Aorta (tissue), 5 donors: ENCODE measurements at regions not wholly inside any gene's neighbourhood (a gene's known extent, or its start where the extent isn't known, plus 50 kb on each side); places are given as distances from the start of the nearest gene placed in this dataset.
"Not testable (repeated sequence)": the region's sequence is repeated elsewhere in the genome, so short reads cannot be mapped to it uniquely, and the experiment has no call there.

ENCODE experiments used
- ATAC-seq: fragments of 200-7000 bp; cut with Tn5 transposase; one replicate; pipeline ENCODE4 v1.9.1; 2022; ENCODE audit warnings: moderate library complexity; ENCODE audit not compliant: low FRiP score
- DNase-seq, 2 donors: peaks; one replicate each; pipeline ENCODE4 v3.0.0-alpha.2; 2020
- H3K27ac ChIP-seq, 2 donors: one replicate each; pipeline ENCODE4 v1.5.1; 2013; ENCODE audit warnings: low read length in 2 of 2, mild to moderate bottlenecking in 2 of 2, moderate library complexity in 2 of 2, control low read depth in 1 of 2, inconsistent platforms in 1 of 2, low read depth in 1 of 2
- H3K27me3 ChIP-seq, 2 donors: one replicate each; pipeline ENCODE4 v1.6.1; 2013; ENCODE audit warnings: control low read depth in 1 of 2, low read length in 1 of 2, mild to moderate bottlenecking in 1 of 2, moderate library complexity in 1 of 2; ENCODE audit not compliant: insufficient read depth in 2 of 2, control insufficient read depth in 1 of 2
- H3K36me3 ChIP-seq, 2 donors: one replicate each; pipeline ENCODE4 v1.6.1; 2013; ENCODE audit warnings: control low read depth in 1 of 2, low read length in 1 of 2, mild to moderate bottlenecking in 1 of 2; ENCODE audit not compliant: insufficient read depth in 2 of 2, control insufficient read depth in 1 of 2
- H3K4me1 ChIP-seq, 2 donors: one replicate each; pipeline ENCODE4 v1.6.1; 2013; ENCODE audit warnings: low read length in 2 of 2, control low read depth in 1 of 2, mild to moderate bottlenecking in 1 of 2, moderate library complexity in 1 of 2; ENCODE audit not compliant: insufficient read depth in 2 of 2, control insufficient read depth in 1 of 2
- H3K4me3 ChIP-seq, 2 donors: one replicate each; pipeline ENCODE4 v1.5.1; 2013; ENCODE audit warnings: low read length in 2 of 2, control low read depth in 1 of 2, mild to moderate bottlenecking in 1 of 2
- H3K9me3 ChIP-seq: one replicate; pipeline ENCODE4 v1.6.1; 2013; ENCODE audit warnings: mild to moderate bottlenecking, low read length; ENCODE audit not compliant: control insufficient read depth
- WGBS, 2 donors: extraction: QIAGEN DNeasy Blood & Tissue Kit; methylation state at CpG; one replicate each; pipeline ENCODE4 v1.1.7; 2013; 5-methylcytosine and 5-hydroxymethylcytosine counted together
- intact Hi-C, 2 donors: fragments of 100-400 bp; cut with DNase I; formaldehyde crosslinking; loops; one replicate each; pipeline versions ENCODE4 v1.14.2 to v1.15.0; 2022
- donor health status: healthy with polysubstance abuse.
- donor health status: Bipolar disorder and iron deficiency.
- donor health status: DM: no; HTN: no; CAD: no.
- donor health status: DM: no; HTN: no; CAD: no.
- donor health status: DM: yes; HTN: yes; CAD: no.

DNA sequence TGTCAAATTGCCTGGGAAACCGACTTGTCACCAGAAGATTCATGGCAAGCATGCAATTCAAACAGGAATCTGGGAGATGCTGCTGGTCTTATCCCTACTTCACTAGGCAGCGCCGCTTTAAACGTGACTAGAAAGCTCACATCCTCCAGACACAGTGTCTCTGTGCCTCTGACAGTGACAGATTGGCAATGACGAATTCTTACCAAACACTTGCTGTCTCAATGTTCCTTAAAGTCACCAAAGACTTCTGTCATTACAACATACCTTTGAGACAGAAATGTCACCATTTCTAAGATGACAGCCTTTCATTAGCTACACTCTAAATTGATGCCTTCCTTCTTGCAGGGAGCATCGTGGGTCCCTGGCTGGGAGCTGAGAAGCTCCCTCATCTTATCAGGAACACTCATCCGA lies 197.8 kb downstream of the CWF19L2 start:
- 60 to 61% methylated on average over 7 of the region's 7 CpGs for WGBS, 2 donors
- Histone ChIP-seq H3K27me3 (no peaks in the 10 kb centered on the region), H3K4me3 (no peak overlapping the region), H3K27ac (no peak overlapping the region), H3K9me3 (no peaks in the 10 kb centered on the region), H3K36me3 (no peaks in the 10 kb centered on the region), H3K4me1 (no peaks in the 10 kb centered on the region)
- no peak for DNase-seq
- ATAC-seq = no peak
- intact Hi-C loops = no loop called here

DNA sequence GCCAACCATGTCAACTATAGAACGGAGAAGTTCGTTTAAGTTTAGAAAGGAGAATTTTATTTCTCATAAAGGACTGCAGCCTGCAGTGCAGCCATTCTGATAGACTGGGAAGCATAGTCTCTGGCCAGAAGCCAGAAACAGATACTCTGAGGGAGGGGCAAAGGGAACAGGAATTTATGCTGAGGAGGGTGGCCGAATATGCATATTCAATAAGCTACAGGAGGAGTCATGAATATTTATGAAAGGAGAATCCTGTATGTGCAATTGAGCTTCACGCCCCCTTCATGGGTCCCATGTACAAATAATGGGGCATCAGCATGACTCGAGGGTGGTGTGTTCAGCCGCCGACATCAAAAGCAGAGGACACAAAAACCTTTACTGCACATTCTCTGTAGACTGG lies 199.9 kb downstream of the CWF19L2 start:
- no peaks in the 10 kb centered on the region for H3K36me3 ChIP-seq
- no peak overlapping the region for H3K27ac ChIP-seq
- ATAC-seq (no peak), DNase-seq (no peak)
- H3K9me3 ChIP-seq = no peaks in the 10 kb centered on the region
- no peaks in the 10 kb centered on the region for H3K27me3 ChIP-seq
- intact Hi-C loops = no loop called here
- H3K4me3 ChIP-seq = no peak overlapping the region
- WGBS, 2 donors = 93 to 94% methylated on average over 7 of the region's 7 CpGs
- no peaks in the 10 kb centered on the region for H3K4me1 ChIP-seq

- intact Hi-C loops, H3K27ac ChIP-seq, H3K4me3 ChIP-seq, ATAC-seq, H3K9me3 ChIP-seq, H3K4me1 ChIP-seq, H3K36me3 ChIP-seq, H3K27me3 ChIP-seq, DNase-seq: not testable (repeated sequence)
- 92 to 94% methylated on average over 8 of the region's 8 CpGs for WGBS, 2 donors
Observed at GRCh38 chr11:107253661-107254060, 204.0 kb downstream of the CWF19L2 start.

DNA sequence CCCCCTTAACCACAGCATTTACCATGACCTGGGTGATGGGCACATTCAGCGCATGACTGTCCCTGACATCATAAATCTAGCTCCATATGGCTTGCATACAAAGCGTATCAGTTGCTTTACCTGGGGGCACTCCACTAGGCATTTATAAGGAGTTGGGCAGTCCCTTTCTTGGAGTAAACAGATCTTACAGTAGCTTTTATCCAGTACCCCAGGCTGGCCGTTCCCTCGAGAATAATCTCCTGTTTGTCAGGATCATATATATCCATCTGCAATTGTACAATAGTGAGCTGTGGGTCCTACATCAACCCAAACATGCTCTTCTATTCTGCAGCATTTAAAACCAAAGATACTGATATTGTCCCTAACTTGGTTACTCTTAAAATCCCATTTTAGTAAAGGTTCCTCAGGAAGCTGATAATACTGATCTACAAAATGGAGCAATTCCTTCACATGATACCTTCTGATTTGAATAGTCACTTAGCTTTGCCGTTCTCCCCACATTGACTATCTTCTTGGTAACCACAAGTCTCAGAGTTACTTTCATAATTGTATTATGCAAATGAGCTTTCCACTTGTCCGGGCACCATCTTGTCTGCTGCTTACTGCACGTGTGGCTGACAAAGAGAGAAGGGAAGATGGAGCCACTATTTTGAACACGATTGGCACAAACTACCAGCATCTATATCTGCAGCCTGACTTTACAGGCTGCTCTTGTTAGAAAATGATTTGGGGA lies 205.0 kb downstream of the CWF19L2 start:
- Histone ChIP-seq H3K9me3 (no peaks in the 10 kb centered on the region), H3K4me1 (no peaks in the 10 kb centered on the region), H3K4me3 (no peak overlapping the region), H3K27ac (no peak overlapping the region), H3K27me3 (no peaks in the 10 kb centered on the region), H3K36me3 (no peaks in the 10 kb centered on the region)
- intact Hi-C loops = no loop called here
- WGBS, 2 donors = 90% methylated on average over 8 of the region's 8 CpGs
- no peak for DNase-seq
- no peak for ATAC-seq

DNA sequence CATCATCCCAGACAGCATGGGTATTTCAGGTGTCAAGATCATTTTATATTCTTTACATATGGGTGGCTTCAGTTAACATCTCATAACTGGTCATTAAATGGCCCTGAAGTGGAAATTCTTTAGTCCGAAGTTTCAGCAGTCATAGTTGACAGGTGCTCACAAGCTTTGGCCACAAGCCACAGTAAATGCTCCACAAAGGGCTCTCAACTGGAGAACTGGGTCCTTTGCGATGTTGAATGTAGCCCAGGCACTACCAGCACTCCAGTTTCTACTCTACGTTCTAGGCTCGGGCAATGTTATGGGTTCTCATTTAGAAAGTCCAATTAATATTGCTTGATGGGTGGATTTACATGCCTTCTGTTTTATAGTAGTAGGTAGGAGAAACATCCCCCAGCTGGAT lies 206.3 kb downstream of the CWF19L2 start:
- Histone ChIP-seq H3K4me3 (no peak overlapping the region), H3K9me3 (no peaks in the 10 kb centered on the region), H3K27me3 (no peaks in the 10 kb centered on the region), H3K27ac (no peak overlapping the region), H3K36me3 (no peaks in the 10 kb centered on the region), H3K4me1 (no peaks in the 10 kb centered on the region)
- intact Hi-C loops = no loop called here
- 94 to 95% methylated on average over 4 of the region's 4 CpGs for WGBS, 2 donors
- DNase-seq (no peak), ATAC-seq (no peak)

GRCh38 chr11:107250017-107250416 lies 207.6 kb downstream of the CWF19L2 start:
- H3K9me3 ChIP-seq = no peaks in the 10 kb centered on the region

GRCh38 chr11:107249054-107249453 lies 208.6 kb downstream of the CWF19L2 start:
- H3K27ac ChIP-seq = no peak overlapping the region
- H3K9me3 ChIP-seq = no peaks in the 10 kb centered on the region
- no peak overlapping the region for H3K4me3 ChIP-seq
- 83 to 86% methylated on average over 5 of the region's 5 CpGs for WGBS, 2 donors
- no peaks in the 10 kb centered on the region for H3K27me3 ChIP-seq
- ATAC-seq (no peak), DNase-seq (no peak)
- no peaks in the 10 kb centered on the region for H3K36me3 ChIP-seq
- intact Hi-C loops = no loop called here
- no peaks in the 10 kb centered on the region for H3K4me1 ChIP-seq

More at GRCh38 chr11:107250017-107250416, 207.6 kb downstream of the CWF19L2 start:
- Histone ChIP-seq H3K4me3 (no peak overlapping the region), H3K27me3 (no peaks in the 10 kb centered on the region), H3K27ac (no peak overlapping the region), H3K4me1 (no peaks in the 10 kb centered on the region), H3K36me3 (no peaks in the 10 kb centered on the region)
- intact Hi-C loops = no loop called here
- DNase-seq (no peak), ATAC-seq (no peak)
- WGBS, 2 donors = 85% methylated on average over 3 of the region's 3 CpGs

DNA sequence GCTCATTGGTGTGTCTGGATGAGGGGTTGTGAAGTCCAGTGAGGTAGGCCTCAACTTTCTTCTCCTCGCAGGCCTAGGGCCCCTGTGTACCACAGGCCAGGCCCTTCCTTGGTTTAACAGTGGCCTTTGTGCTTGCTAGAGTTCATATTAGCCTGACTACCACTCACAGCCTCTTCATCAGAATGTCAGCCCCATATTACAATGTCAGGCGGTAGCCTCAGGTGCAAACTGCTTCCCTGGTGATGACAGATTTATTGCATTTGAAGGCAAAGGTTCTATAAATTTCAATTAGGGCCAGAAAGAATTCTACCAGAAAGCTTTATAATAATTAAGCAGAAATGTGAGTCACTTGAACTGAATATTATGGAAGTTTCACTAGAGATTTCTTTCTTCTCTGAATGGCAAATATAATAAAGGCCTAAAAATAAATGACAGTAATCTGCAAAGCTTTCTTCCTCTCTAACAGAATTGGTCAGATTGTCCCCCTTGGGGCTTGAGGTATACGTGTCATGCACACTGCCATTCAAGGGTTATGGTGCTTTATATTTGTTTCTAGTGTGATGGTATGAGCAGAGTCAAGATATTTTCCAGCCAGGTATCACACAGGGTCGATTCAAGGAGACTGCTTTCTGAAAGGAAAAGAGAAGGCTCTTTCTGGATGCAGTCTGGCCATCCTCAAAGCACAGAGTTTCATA lies 210.3 kb downstream of the CWF19L2 start:
- Histone ChIP-seq H3K27ac (no peak overlapping the region), H3K9me3 (no peaks in the 10 kb centered on the region), H3K36me3 (no peaks in the 10 kb centered on the region), H3K27me3 (no peaks in the 10 kb centered on the region), H3K4me1 (no peaks in the 10 kb centered on the region), H3K4me3 (no peak overlapping the region)
- no peak for DNase-seq
- 84 to 87% methylated on average over 4 of the region's 4 CpGs for WGBS, 2 donors
- ATAC-seq = no peak
- intact Hi-C loops = no loop called here

- WGBS, 2 donors = 89 to 100% methylated on average over 1 of the region's 1 CpG
- Histone ChIP-seq H3K4me1 (no peaks in the 10 kb centered on the region), H3K4me3 (no peak overlapping the region), H3K9me3 (no peaks in the 10 kb centered on the region), H3K27me3 (no peaks in the 10 kb centered on the region), H3K27ac (no peak overlapping the region), H3K36me3 (no peaks in the 10 kb centered on the region)
- intact Hi-C loops = no loop called here
- no peak for ATAC-seq
- DNase-seq = no peak
Observed at GRCh38 chr11:107243929-107244328, 213.7 kb downstream of the CWF19L2 start.
